COLO668 (cell line): ENCODE measurements at regions not wholly inside any gene's neighbourhood (a gene's known extent, or its start where the extent isn't known, plus 50 kb on each side); places are given as distances from the start of the nearest gene placed in this dataset.
A peak's percentile ranks its signal among the peaks of the same experiment; 100 is the strongest.

Experiments used
- DNase-seq: peaks from one replicate; lab custom pipeline; 2025; ENCODE audit not compliant: unreplicated experiment; lab: John Stamatoyannopoulos, UW

DNA sequence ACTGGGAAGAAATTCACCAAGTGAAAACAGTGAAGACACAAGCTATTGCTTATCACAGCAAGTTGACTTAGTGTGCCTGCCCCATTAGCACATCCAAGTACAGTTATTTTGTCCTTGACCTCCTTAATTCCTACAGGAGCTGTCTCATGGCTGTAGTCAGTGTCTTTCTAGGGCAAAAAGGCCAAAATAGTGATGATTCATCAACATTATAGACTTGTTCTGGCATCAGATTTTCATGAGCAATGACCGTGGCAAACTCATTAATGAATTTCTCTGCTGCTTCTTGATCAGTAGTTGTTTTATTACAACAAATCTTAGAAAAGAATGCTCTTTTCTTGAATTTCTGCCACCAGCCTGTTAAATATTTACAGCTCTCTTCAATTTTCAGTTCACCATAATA lies 1169.3 kb upstream of the DDX18 start:
- no peak for DNase-seq

- no peak for DNase-seq
Observed at GRCh38 chr2:116668691-116669090, 1145.8 kb upstream of the DDX18 start.

- DNase-seq = no peak
Observed at GRCh38 chr2:116669782-116670181, 1144.7 kb upstream of the DDX18 start.

- DNase-seq = no peak
Observed at GRCh38 chr2:116674188-116674587, 1140.3 kb upstream of the DDX18 start.

DNA sequence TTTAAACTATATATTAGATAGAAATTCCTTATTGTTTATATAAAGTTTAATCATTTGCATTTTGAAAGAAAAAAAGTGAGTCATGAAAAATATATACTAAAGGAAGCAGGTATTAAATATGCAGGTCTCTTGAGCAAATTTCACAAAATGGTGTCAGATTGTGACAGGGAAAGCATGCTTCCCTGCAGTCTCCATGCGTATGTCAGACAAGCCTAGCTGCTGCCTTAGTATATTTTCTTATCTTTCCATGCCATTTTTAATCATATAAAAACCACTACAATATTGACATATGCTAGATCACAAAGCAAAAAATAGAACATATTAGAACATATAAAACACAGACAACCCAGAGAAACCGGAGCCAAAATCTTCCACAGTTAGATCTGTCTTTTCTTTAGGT lies 1137.7 kb upstream of the DDX18 start:
- no peak for DNase-seq

DNA sequence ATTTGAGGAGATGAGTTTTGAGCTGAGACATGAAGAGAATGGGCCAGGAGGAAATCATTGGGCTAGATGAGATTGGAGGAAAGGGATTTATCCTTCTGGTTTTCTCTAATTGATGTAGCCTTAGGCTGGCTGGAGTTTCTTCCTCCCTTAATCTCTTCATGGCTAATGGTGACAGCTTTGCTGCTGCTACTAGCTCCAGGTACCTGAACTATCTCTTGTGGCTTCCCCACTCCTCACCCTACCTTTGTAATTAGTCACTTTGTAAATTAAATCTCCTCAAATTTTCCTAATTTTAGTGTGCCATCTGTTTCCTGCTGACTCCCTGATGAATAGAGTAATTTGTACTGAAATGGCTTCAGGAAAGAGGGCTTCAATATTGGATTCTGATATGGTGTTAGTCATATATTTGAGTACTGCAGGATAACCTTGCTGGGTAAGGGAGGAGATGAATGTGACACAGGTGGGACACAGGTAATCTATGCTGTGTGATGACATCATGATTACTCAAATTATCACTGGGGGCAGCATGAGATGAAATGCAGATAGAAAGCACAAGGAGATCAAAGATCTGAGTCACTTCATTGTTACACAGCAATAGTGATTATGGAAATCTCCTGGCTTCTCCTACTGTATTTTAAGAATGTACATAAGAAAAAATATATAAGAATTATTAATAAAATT lies 1134.1 kb upstream of the DDX18 start:
- DNase-seq = no peak

GRCh38 chr2:116687371-116687770 lies 1127.1 kb upstream of the DDX18 start:
- DNase-seq = no peak

DNA sequence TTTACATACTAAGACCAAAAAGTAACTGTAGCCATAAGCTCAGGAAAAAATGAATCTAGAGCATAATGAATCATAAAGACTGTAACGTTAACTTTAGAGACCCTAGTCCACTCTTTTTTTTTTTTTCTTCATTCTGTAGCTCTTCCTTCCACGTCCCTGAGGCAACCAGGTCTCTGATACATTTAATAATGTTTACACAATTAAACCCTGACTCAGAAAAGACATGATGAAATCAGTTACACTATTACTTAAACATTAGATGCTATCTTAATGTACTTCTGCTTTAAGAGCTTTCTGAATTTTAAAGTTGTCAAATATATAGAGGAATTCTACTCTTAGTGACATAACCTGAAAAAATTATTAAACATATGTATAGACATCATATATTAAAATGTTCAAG lies 1121.5 kb upstream of the DDX18 start:
- DNase-seq = no peak

GRCh38 chr2:116696223-116696622 lies 1118.3 kb upstream of the DDX18 start:
- no peak for DNase-seq

- DNase-seq = no peak
Observed at GRCh38 chr2:116696903-116697302, 1117.6 kb upstream of the DDX18 start.

DNA sequence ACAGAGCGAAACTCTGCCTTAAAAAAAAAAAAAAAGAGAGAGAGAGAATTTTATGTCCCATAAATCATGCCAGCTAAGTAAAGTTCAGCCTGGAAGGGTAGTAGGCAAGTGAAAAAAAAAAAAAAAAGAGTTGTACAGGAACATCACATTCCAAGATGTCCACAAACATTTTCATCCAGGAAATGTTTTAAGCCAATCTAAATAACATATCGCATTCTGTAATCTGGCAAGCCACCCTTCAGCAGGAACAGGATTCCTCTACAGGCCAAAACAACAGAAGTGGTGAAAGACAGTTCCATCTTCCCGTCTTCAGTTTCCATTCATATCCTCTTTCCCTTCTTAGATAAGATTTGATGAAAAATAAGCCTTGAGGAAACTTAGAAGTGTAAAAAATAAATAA lies 1108.1 kb upstream of the DDX18 start:
- no peak for DNase-seq

DNA sequence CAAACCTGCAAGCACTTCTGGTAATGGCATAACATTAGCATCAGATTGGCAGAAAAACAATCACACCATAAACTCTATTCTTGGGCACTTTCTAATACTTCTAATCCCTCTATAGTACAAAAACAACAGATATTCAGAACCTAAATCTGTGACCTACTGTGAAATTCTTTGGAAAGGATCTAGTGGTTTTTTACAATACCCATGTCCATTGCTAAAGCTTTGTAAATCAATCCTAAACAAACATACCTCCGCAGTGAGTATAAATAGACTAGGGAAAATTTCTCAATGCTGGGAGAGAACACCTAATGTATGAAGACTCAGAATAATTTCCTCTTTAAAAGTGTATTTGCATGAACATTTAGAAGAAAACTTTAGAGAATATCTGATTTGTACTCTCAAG lies 1098.5 kb upstream of the DDX18 start:
- no peak for DNase-seq

DNA sequence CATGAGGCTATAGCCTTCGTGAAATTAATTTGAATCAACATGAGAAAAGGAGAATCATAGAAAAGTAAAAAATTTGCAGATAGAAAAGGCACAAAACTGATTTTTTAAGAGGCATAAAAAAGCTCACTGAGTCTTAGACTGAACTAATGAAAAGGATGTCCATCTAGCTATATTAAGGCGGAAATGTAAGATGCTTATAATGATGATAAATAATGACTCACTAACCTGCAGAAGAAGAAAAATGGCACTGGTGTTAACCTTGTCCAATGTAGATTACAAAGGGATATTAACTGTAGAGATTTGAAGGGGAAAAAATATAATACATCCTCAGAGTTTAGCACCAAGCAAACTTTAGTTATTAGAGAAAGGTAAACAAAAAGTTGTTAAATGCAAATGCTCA lies 1098.0 kb upstream of the DDX18 start:
- DNase-seq = no peak

DNA sequence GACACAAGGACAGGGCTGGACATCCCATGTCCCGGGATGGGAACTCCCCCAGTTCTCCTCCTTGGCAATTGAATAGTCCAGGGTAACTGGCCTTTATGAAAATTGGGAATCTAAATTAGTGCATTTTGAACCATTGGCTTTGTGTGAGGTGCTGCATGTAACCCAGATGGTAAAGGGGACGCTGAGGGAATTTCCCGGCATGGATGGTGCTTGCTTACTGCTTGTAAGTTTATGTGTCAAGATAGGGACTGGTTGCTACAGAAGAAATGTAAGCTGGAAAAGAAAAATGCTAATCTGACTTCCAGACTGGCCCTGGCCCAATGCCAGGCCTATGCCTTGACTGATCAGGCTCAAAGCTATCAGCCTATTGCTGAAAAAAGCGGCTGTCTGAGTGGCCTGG lies 1096.7 kb upstream of the DDX18 start:
- no peak for DNase-seq

DNA sequence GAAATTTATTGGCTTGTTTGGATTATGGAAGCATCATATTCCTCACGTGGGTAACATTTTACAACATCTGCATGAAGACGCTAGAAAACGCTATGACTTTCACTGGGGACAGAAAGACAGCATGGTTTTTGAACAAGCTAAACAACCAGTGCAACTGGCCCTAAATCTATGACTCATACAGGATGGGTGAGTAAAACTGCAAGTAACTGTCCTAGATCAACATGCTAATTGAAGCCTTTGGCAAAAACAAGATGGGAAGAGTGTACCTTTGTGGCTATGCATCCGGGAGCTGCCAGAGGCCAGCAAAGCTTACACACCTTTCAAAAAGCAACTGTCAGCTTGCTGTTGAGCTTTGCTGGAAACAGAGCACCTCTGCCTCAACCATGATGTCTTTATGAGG lies 1096.0 kb upstream of the DDX18 start:
- DNase-seq = no peak

- peak; percentile 87 for DNase-seq
Observed at GRCh38 chr2:116719836-116720235, 1094.7 kb upstream of the DDX18 start.

DNA sequence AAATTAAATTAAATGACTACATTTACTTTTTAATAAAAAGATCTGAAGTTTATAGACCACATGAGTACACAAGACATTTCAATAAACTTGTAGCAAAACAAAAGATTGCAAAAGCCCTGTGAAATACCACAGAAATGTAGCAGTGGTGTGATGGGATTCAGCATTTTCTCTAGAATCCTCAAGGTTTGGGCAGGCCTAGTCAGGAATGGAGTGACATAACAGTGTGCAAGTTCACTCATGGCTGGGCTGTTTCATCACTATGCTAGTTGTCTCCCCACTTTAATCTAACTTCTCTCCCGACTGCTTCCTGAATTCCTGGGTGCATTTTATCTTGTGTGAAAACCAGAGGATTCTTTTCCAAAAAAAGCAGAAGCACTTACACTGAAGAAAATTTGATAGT lies 1089.9 kb upstream of the DDX18 start:
- DNase-seq = no peak

DNA sequence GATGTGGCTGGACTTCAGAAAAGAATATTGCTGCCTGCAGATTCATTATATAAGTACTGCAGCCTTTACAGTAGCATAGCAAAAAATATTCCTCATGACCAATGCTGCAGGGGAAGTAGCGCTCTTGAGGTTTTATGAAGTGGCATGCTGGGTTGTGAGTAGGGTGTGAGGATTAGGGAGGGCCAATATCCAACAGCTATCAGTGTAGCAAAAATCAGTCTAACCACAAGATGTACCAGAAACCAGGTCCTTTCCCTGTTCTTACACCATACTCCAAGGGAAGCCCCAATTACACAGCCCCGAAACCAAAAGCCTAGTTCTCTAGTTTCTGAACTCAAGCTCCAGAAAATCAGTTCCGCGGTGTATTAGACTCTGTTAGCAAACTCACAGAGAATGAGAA lies 1082.2 kb upstream of the DDX18 start:
- DNase-seq = no peak

- no peak for DNase-seq
Observed at GRCh38 chr2:116733699-116734098, 1080.8 kb upstream of the DDX18 start.

DNA sequence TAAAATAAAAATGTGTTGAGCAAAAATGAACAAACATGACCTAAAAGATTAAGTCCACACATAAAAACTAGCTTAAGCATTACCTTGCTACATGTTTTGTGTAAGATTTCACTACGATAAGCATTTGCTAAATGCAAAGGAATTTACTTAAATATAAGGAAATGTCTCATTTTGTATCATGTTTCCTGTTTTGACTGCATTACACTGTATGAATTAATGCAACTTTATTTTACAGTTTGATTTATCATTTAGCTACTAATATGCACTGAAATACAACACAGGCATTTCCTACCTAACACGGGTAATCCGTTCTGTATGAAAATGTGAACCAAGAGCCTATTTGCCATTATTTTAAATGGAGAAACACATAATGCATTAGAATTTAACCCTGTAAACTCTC lies 1076.5 kb upstream of the DDX18 start:
- no peak for DNase-seq

- DNase-seq = no peak
Observed at GRCh38 chr2:116747103-116747502, 1067.4 kb upstream of the DDX18 start.

GRCh38 chr2:116749994-116750393 lies 1064.5 kb upstream of the DDX18 start:
- no peak for DNase-seq

DNA sequence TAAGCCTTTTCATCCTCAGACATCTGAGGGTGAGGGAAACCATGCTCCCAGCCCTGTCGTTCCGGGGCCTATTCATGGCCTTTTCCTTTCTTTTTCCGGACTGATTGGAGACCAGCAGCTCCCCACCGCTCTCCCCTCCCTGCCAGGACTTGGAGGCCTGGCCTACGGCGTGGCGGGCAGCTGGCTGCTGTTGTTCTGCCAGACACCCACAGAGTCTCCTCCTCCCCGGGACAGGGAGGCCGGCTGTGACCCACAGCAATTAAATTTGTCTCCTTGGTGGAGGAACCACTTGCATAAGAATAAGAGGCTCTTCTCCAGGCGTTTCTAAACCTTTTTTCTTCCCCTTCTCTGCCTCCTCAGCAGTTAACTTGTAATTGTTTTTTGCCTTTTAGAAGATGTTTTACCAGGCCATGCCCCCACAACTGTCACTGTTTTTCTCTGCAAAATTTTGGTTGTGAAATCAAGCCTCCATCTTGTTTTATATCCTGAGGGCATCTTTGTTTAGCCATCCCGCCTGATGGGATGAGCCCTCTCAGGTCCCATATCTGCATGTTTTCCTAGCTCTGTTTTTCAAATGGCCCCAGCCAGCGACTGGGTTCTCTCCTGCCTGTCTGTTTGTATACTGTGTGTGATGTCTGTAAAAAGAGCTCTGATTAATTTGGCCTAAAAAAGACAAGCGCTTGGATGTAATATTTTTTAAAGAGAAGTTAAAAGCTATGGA lies 1060.0 kb upstream of the DDX18 start:
- DNase-seq = no peak
